ENCODE measurements at regions not wholly inside any gene's neighbourhood (a gene's known extent, or its start where the extent isn't known, plus 50 kb on each side); places are given as distances from the start of the nearest gene placed in this dataset.

GRCh38 chr9:69955536-69956355 is 87.9 kb upstream of the MAMDC2 start:
- no peak for DNase-seq

- no peak for DNase-seq
Observed at GRCh38 chr9:69961843-69962242, 81.8 kb upstream of the MAMDC2 start.

- DNase-seq, result no peak
Observed at GRCh38 chr9:69963803-69964202, 79.8 kb upstream of the MAMDC2 start.

GRCh38 chr9:69964446-69964845 is 79.2 kb upstream of the MAMDC2 start:
- DNase-seq, result no peak

- DNase-seq, result no peak
Observed at GRCh38 chr9:69965416-69966145, 78.1 kb upstream of the MAMDC2 start.

- DNase-seq, result no peak
Observed at GRCh38 chr9:69967344-69967743, 76.3 kb upstream of the MAMDC2 start.

GRCh38 chr9:69970001-69970533 is 73.6 kb upstream of the MAMDC2 start:
- no peak for DNase-seq

- DNase-seq, result peak; percentile 66 to 79
Observed at GRCh38 chr9:69971643-69972449, 71.8 kb upstream of the MAMDC2 start.

GRCh38 chr9:69975681-69976080 is 68.0 kb upstream of the MAMDC2 start:
- DNase-seq, result no peak

- DNase-seq, result no peak
Observed at GRCh38 chr9:69976152-69976551, 67.5 kb upstream of the MAMDC2 start.

GRCh38 chr9:69980041-69980440 is 63.6 kb upstream of the MAMDC2 start:
- no peak for DNase-seq

GRCh38 chr9:69980591-69980990 is 63.1 kb upstream of the MAMDC2 start:
- DNase-seq, result no peak

GRCh38 chr9:69981686-69982445 is 61.8 kb upstream of the MAMDC2 start:
- DNase-seq, result peak in 1 of 2 experiments; percentile 17

GRCh38 chr9:69984831-69985230 is 58.8 kb upstream of the MAMDC2 start:
- DNase-seq, result no peak

- no peak for DNase-seq
Observed at GRCh38 chr9:69985971-69986370, 57.7 kb upstream of the MAMDC2 start.

- no peak for DNase-seq
Observed at GRCh38 chr9:69986970-69987369, 56.7 kb upstream of the MAMDC2 start.

- DNase-seq, result no peak
Observed at GRCh38 chr9:69987457-69987856, 56.2 kb upstream of the MAMDC2 start.

GRCh38 chr9:69993110-69993509 is 50.5 kb upstream of the MAMDC2 start:
- peak in 1 of 2 experiments; percentile 35 for DNase-seq

Data from NCI-H2081 (cell line).